ENCODE measurements at regions not wholly inside any gene's neighbourhood (a gene's known extent, or its start where the extent isn't known, plus 50 kb on each side); places are given as distances from the start of the nearest gene placed in this dataset.

DNA sequence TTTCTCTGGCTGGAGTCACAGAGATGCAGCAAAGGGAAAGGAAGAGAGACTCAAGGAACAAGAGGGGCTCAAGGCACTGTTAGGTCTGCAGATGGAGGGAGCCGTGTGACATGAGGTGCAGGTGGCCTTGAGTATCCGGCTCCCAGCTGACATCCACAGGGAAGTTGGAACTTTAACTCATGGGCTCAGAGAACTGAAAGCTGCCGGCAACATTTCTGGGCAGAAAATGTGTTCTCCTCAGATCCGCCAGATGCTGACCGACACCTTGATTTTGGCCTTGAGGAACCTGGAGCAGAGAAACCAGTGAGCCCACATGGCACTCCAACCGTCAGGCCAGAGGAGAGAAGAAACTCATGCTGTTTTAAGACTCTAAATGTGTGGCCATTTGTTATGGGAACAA, 258.1 kb upstream of the IRX2 start:
- TF ChIP-seq, protein P1, sequence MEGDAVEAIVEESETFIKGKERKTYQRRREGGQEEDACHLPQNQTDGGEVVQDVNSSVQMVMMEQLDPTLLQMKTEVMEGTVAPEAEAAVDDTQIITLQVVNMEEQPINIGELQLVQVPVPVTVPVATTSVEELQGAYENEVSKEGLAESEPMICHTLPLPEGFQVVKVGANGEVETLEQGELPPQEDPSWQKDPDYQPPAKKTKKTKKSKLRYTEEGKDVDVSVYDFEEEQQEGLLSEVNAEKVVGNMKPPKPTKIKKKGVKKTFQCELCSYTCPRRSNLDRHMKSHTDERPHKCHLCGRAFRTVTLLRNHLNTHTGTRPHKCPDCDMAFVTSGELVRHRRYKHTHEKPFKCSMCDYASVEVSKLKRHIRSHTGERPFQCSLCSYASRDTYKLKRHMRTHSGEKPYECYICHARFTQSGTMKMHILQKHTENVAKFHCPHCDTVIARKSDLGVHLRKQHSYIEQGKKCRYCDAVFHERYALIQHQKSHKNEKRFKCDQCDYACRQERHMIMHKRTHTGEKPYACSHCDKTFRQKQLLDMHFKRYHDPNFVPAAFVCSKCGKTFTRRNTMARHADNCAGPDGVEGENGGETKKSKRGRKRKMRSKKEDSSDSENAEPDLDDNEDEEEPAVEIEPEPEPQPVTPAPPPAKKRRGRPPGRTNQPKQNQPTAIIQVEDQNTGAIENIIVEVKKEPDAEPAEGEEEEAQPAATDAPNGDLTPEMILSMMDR (conservative IDR thresholded peaks at IDR 0.05; ENCODE audit: low read depth in 2 of 2) = no peak
- TF ChIP-seq CREB1 (CRISPR knock-in tag; IDR thresholded peaks at IDR 0.05; ENCODE audit: low read depth) = no peak
- no peak for TF ChIP-seq STAT1 (IDR thresholded peaks at IDR 0.05; ENCODE audit: unreplicated experiment)
- TF ChIP-seq EZH2 (IDR thresholded peaks at IDR 0.05; ENCODE audit: low read depth, unreplicated experiment) = no peak
- TF ChIP-seq JUNB (IDR thresholded peaks at IDR 0.05; ENCODE audit: unreplicated experiment) = no peak
- TF ChIP-seq, protein P2, sequence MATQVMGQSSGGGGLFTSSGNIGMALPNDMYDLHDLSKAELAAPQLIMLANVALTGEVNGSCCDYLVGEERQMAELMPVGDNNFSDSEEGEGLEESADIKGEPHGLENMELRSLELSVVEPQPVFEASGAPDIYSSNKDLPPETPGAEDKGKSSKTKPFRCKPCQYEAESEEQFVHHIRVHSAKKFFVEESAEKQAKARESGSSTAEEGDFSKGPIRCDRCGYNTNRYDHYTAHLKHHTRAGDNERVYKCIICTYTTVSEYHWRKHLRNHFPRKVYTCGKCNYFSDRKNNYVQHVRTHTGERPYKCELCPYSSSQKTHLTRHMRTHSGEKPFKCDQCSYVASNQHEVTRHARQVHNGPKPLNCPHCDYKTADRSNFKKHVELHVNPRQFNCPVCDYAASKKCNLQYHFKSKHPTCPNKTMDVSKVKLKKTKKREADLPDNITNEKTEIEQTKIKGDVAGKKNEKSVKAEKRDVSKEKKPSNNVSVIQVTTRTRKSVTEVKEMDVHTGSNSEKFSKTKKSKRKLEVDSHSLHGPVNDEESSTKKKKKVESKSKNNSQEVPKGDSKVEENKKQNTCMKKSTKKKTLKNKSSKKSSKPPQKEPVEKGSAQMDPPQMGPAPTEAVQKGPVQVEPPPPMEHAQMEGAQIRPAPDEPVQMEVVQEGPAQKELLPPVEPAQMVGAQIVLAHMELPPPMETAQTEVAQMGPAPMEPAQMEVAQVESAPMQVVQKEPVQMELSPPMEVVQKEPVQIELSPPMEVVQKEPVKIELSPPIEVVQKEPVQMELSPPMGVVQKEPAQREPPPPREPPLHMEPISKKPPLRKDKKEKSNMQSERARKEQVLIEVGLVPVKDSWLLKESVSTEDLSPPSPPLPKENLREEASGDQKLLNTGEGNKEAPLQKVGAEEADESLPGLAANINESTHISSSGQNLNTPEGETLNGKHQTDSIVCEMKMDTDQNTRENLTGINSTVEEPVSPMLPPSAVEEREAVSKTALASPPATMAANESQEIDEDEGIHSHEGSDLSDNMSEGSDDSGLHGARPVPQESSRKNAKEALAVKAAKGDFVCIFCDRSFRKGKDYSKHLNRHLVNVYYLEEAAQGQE (IDR thresholded peaks at IDR 0.05; ENCODE audit: unreplicated experiment) = no peak
- TF ChIP-seq POLR2AphosphoS5 (IDR thresholded peaks at IDR 0.05; ENCODE audit: low read depth) = no peak
- no peak for TF ChIP-seq EZH2phosphoT487 (IDR thresholded peaks at IDR 0.05; ENCODE audit: unreplicated experiment)
- no peak for TF ChIP-seq NANOG (IDR thresholded peaks at IDR 0.05; ENCODE audit: borderline replicate concordance)
- TF ChIP-seq, protein P3, sequence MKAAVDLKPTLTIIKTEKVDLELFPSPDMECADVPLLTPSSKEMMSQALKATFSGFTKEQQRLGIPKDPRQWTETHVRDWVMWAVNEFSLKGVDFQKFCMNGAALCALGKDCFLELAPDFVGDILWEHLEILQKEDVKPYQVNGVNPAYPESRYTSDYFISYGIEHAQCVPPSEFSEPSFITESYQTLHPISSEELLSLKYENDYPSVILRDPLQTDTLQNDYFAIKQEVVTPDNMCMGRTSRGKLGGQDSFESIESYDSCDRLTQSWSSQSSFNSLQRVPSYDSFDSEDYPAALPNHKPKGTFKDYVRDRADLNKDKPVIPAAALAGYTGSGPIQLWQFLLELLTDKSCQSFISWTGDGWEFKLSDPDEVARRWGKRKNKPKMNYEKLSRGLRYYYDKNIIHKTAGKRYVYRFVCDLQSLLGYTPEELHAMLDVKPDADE (IDR thresholded peaks at IDR 0.05) = no peak
